ENCODE measurements at regions not wholly inside any gene's neighbourhood (a gene's known extent, or its start where the extent isn't known, plus 50 kb on each side); places are given as distances from the start of the nearest gene placed in this dataset.

GRCh38 chr13:30128095-30128494, 179.3 kb downstream of the KATNAL1 start:
- no peak for TF ChIP-seq CTCF (IDR thresholded peaks at IDR 0.05)
- Histone ChIP-seq H3K27ac (no peak overlapping the region), H3K4me3 (no peak overlapping the region)
- no peak for DNase-seq (ENCODE audit: low spot score)

- no peak for DNase-seq (ENCODE audit: low spot score)
- no peak overlapping the region for H3K4me3 ChIP-seq
- TF ChIP-seq CTCF (IDR thresholded peaks at IDR 0.05) = no peak
- no peak overlapping the region for H3K27ac ChIP-seq
These were observed 180.4 kb downstream of the KATNAL1 start for GRCh38 chr13:30126903-30127428.

GRCh38 chr13:30125422-30126073, 181.8 kb downstream of the KATNAL1 start:
- Histone ChIP-seq H3K27ac (no peak overlapping the region), H3K4me3 (no peak overlapping the region)
- DNase-seq (ENCODE audit: low spot score) = no peak
- TF ChIP-seq CTCF (IDR thresholded peaks at IDR 0.05) = no peak

- no peak for TF ChIP-seq CTCF (IDR thresholded peaks at IDR 0.05)
- no peak for DNase-seq (ENCODE audit: low spot score)
- H3K27ac ChIP-seq = no peak overlapping the region
These were observed 183.1 kb downstream of the KATNAL1 start for GRCh38 chr13:30124131-30124768.

GRCh38 chr13:30123575-30123974, 183.8 kb downstream of the KATNAL1 start:
- no peak overlapping the region for H3K27ac ChIP-seq
- DNase-seq (ENCODE audit: low spot score) = no peak

More at GRCh38 chr13:30124131-30124768, 183.1 kb downstream of the KATNAL1 start:
- no peak overlapping the region for H3K4me3 ChIP-seq

GRCh38 chr13:30121666-30122065, 185.7 kb downstream of the KATNAL1 start:
- H3K27ac ChIP-seq = no peak overlapping the region
- TF ChIP-seq CTCF (IDR thresholded peaks at IDR 0.05) = no peak
- no peak for DNase-seq (ENCODE audit: low spot score)
- H3K4me3 ChIP-seq = no peak overlapping the region

More at GRCh38 chr13:30123575-30123974, 183.8 kb downstream of the KATNAL1 start:
- no peak for TF ChIP-seq CTCF (IDR thresholded peaks at IDR 0.05)
- H3K4me3 ChIP-seq = no peak overlapping the region

GRCh38 chr13:30121244-30121643, 186.1 kb downstream of the KATNAL1 start:
- no peak overlapping the region for H3K27ac ChIP-seq
- no peak for TF ChIP-seq CTCF (IDR thresholded peaks at IDR 0.05)
- no peak for DNase-seq (ENCODE audit: low spot score)
- H3K4me3 ChIP-seq = no peak overlapping the region

Data from coronary artery (tissue), 2 donors.